ENCODE measurements at regions not wholly inside any gene's neighbourhood (a gene's known extent, or its start where the extent isn't known, plus 50 kb on each side); places are given as distances from the start of the nearest gene placed in this dataset.

- no peak for TF ChIP-seq CHD7 (IDR thresholded peaks at IDR 0.05; ENCODE audit: insufficient replicate concordance, low read length)
- no peak for TF ChIP-seq JUND (IDR thresholded peaks at IDR 0.05; ENCODE audit: low read length)
Measured at GRCh38 chr1:222967466-222968240, 152.8 kb downstream of the DISP1 start (continued).
